ENCODE measurements at regions not wholly inside any gene's neighbourhood (a gene's known extent, or its start where the extent isn't known, plus 50 kb on each side); places are given as distances from the start of the nearest gene placed in this dataset.

- intact Hi-C loops (cut with DNase I): no loop called here
- Histone ChIP-seq H3K4me3 (no peak overlapping the region), H3K27ac (replicated peaks in 1 of 4) (no peak overlapping the region), H3K9me3 (no peaks in the 10 kb centered on the region), H3K36me3 (no peaks in the 10 kb centered on the region), H3K4me1 (no peaks in the 10 kb centered on the region), H3K27me3 (no peaks in the 10 kb centered on the region)
- no peak for DNase-seq (ENCODE audit: extremely low spot score)
- no peak for TF ChIP-seq CTCF (IDR thresholded peaks at IDR 0.05)
- no peak for TF ChIP-seq EP300 (IDR thresholded peaks at IDR 0.05)
- TF ChIP-seq POLR2A (IDR thresholded peaks at IDR 0.05; ENCODE audit: low read depth): no peak
- no peak for TF ChIP-seq POLR2AphosphoS5 (IDR thresholded peaks at IDR 0.05)
- 74% methylated on average over 1 of the region's 1 CpG for WGBS
These were observed 191.7 kb upstream of the BET1 start for GRCh38 chr7:94195813-94196212.

- H3K27ac ChIP-seq (replicated peaks in 1 of 4): no peak overlapping the region
- intact Hi-C loops (cut with DNase I): no loop called here
- TF ChIP-seq CTCF (IDR thresholded peaks at IDR 0.05): no peak
- TF ChIP-seq EP300 (IDR thresholded peaks at IDR 0.05): no peak
- TF ChIP-seq POLR2AphosphoS5 (IDR thresholded peaks at IDR 0.05): no peak
- TF ChIP-seq POLR2A (IDR thresholded peaks at IDR 0.05; ENCODE audit: low read depth): no peak
- H3K36me3 ChIP-seq: no peaks in the 10 kb centered on the region
- H3K4me3 ChIP-seq: no peak overlapping the region
- H3K4me1 ChIP-seq: no peaks in the 10 kb centered on the region
- DNase-seq (ENCODE audit: extremely low spot score): no peak
- H3K27me3 ChIP-seq: no peaks in the 10 kb centered on the region
- H3K9me3 ChIP-seq: no peaks in the 10 kb centered on the region
- 64% methylated on average over 2 of the region's 2 CpGs for WGBS
These were observed 189.2 kb upstream of the COL1A2 start for GRCh38 chr7:94205529-94205928.

DNA sequence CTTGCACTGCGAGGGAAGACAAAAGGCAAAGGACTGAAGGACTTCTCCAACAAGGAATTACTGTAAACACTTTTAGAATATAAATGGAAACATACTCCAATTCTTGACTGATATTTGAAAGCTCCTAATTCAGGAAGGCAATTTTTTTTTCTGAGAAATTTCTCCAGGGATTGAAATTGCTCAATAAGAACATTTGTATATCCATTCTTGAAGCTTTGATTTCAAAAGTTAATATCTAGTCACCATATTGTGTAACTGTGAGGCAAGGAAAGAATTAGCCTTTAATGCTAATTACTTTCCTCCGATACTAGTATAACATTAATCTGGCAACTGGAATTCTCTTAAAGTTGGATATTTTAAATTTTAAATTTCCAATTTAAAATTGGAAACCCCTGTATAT lies 188.4 kb upstream of the COL1A2 start:
- H3K4me1 ChIP-seq: no peaks in the 10 kb centered on the region
- no peak overlapping the region for H3K27ac ChIP-seq (replicated peaks in 1 of 4)
- H3K36me3 ChIP-seq: no peaks in the 10 kb centered on the region
- no peak for DNase-seq (ENCODE audit: extremely low spot score)
- no peaks in the 10 kb centered on the region for H3K27me3 ChIP-seq
- 81% methylated on average over 2 of the region's 2 CpGs for WGBS
- intact Hi-C loops (cut with DNase I): no loop called here
- H3K4me3 ChIP-seq: no peak overlapping the region
- H3K9me3 ChIP-seq: no peaks in the 10 kb centered on the region
- TF ChIP-seq POLR2AphosphoS5 (IDR thresholded peaks at IDR 0.05) (no peak), EP300 (IDR thresholded peaks at IDR 0.05) (no peak), POLR2A (IDR thresholded peaks at IDR 0.05; ENCODE audit: low read depth) (no peak), CTCF (IDR thresholded peaks at IDR 0.05) (no peak)

DNA sequence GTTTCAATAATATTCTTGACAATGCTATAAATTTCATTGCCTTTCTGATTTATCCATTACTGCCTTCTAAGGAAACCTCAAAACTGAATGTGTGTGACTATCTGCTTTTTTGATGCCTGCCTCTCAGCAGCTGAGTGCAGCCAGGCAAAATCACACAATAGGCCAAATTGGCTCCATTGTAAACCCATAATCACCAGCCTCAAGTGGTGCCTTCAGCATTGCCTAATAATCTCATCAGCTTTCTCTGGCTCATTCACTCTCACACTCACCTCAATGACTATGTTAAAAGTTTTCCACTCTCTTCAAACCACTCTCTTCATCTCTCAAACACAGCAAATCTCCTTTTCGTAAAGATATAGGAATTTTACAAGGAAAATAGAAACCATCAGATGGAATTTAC lies 182.5 kb upstream of the COL1A2 start:
- Histone ChIP-seq H3K27me3 (no peaks in the 10 kb centered on the region), H3K27ac (replicated peaks in 1 of 4) (no peak overlapping the region)
- WGBS: 92% methylated on average over 1 of the region's 1 CpG

DNA sequence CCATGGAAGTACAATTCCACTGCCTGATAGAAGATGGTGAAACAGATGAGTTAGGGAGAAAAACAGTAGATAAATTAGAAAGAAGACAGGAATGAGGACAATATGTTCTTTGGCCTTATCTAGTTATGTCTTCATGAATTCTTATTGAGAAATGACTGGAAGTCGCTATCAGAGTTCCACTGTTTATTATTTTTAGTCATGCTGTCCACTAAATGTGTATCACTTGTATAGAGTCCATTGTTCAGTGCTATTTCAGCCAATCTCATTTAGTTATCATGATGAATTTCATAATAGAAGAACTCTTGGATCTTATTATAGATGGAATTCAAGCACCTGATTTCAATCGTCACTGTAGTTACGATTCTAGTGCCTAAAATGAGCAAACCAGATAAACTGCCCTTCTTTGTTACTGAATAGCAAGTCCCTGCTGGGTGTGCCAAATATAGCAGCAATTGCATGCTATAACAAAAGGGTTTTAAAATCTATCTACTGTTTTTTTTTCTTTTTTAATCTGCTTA lies 177.7 kb upstream of the COL1A2 start:
- intact Hi-C loops (cut with DNase I): no loop called here
- TF ChIP-seq POLR2AphosphoS5 (IDR thresholded peaks at IDR 0.05) (peak in 1 of 2 donors; percentile 13), EP300 (IDR thresholded peaks at IDR 0.05) (no peak), CTCF (IDR thresholded peaks at IDR 0.05) (no peak)
- H3K9me3 ChIP-seq: no peaks in the 10 kb centered on the region
- H3K27me3 ChIP-seq: no peaks in the 10 kb centered on the region
- H3K4me1 ChIP-seq: no peaks in the 10 kb centered on the region
- DNase-seq (ENCODE audit: extremely low spot score): no peak
- H3K27ac ChIP-seq (replicated peaks in 1 of 4): no peak overlapping the region
- no peaks in the 10 kb centered on the region for H3K36me3 ChIP-seq
- 50% methylated on average over 3 of the region's 3 CpGs for WGBS
- no peak overlapping the region for H3K4me3 ChIP-seq

More for the DNA sequence above, 182.5 kb upstream of the COL1A2 start:
- no peak for TF ChIP-seq POLR2AphosphoS5 (IDR thresholded peaks at IDR 0.05)
- Histone ChIP-seq H3K36me3 (no peaks in the 10 kb centered on the region), H3K4me3 (no peak overlapping the region), H3K9me3 (no peaks in the 10 kb centered on the region), H3K4me1 (no peaks in the 10 kb centered on the region)
- DNase-seq (ENCODE audit: extremely low spot score): no peak
- intact Hi-C loops (cut with DNase I): no loop called here
